Nephron progenitor cell (in vitro differentiated cells): ENCODE measurements at regions not wholly inside any gene's neighbourhood (a gene's known extent, or its start where the extent isn't known, plus 50 kb on each side); places are given as distances from the start of the nearest gene placed in this dataset.

Experiments
- DNase-seq: peaks from one replicate; pipeline ENCODE4 v3.0.0; 2021
- H3K27ac Mint-ChIP-seq: 2 replicates; pipeline ENCODE4 v1.8.0; 2021; ENCODE audit warnings: mild to moderate bottlenecking, moderate library complexity, mixed read lengths
- H3K27me3 Mint-ChIP-seq: 2 replicates; pipeline ENCODE4 v1.8.0; 2021; ENCODE audit warnings: mild to moderate bottlenecking, low read depth, mixed read lengths; ENCODE audit not compliant: poor library complexity
- H3K36me3 Mint-ChIP-seq: 2 replicates; pipeline ENCODE4 v1.8.0; 2021; ENCODE audit warnings: low read depth, mixed read lengths
- H3K4me1 Mint-ChIP-seq: 2 replicates; pipeline ENCODE4 v1.8.0; 2021; ENCODE audit warnings: mixed read lengths
- H3K4me3 Mint-ChIP-seq: 2 replicates; pipeline ENCODE4 v1.8.0; 2021; ENCODE audit warnings: mild to moderate bottlenecking, moderate library complexity, mixed read lengths
- H3K9me3 Mint-ChIP-seq: 2 replicates; pipeline ENCODE4 v1.8.0; 2021; ENCODE audit warnings: mild to moderate bottlenecking, moderate library complexity, mixed read lengths
- CTCF ChIP-seq: fragments of 200-600 bp; sonication (generic); IDR thresholded peaks from 2 replicates; pipeline ENCODE4 v1.5.0; 2021; ENCODE audit warnings: antibody characterized with exemption

GRCh38 chr5:15263942-15264341 lies 236.0 kb upstream of the FBXL7 start:
- peaks cover 4% of the 10 kb centered on the region for H3K4me1 Mint-ChIP-seq
- TF ChIP-seq CTCF = no peak

GRCh38 chr5:15263406-15263805 lies 236.6 kb upstream of the FBXL7 start:
- H3K4me3 Mint-ChIP-seq = no peak overlapping the region
- no peaks in the 10 kb centered on the region for H3K36me3 Mint-ChIP-seq
- no peak overlapping the region for H3K27ac Mint-ChIP-seq
- peaks cover 4% of the 10 kb centered on the region for H3K4me1 Mint-ChIP-seq
- no peak for DNase-seq
- TF ChIP-seq CTCF = no peak
- no peaks in the 10 kb centered on the region for H3K9me3 Mint-ChIP-seq
- no peaks in the 10 kb centered on the region for H3K27me3 Mint-ChIP-seq

More at GRCh38 chr5:15263942-15264341, 236.0 kb upstream of the FBXL7 start:
- no peak for DNase-seq
- Mint-ChIP-seq H3K27me3 (no peaks in the 10 kb centered on the region), H3K27ac (no peak overlapping the region), H3K4me3 (no peak overlapping the region), H3K9me3 (no peaks in the 10 kb centered on the region), H3K36me3 (no peaks in the 10 kb centered on the region)

- DNase-seq = no peak
- Mint-ChIP-seq H3K36me3 (no peaks in the 10 kb centered on the region), H3K9me3 (no peaks in the 10 kb centered on the region), H3K4me1 (peaks cover 4% of the 10 kb centered on the region), H3K27me3 (no peaks in the 10 kb centered on the region), H3K4me3 (no peak overlapping the region), H3K27ac (no peak overlapping the region)
- no peak for TF ChIP-seq CTCF
Observed at GRCh38 chr5:15261269-15261995, 238.5 kb upstream of the FBXL7 start.

- Mint-ChIP-seq H3K4me1 (peaks cover 4% of the 10 kb centered on the region), H3K4me3 (no peak overlapping the region), H3K27me3 (no peaks in the 10 kb centered on the region), H3K9me3 (no peaks in the 10 kb centered on the region), H3K27ac (peak overlapping the region; percentile 52), H3K36me3 (no peaks in the 10 kb centered on the region)
- TF ChIP-seq CTCF = no peak
- no peak for DNase-seq
Observed at GRCh38 chr5:15260356-15261268, 239.4 kb upstream of the FBXL7 start.

GRCh38 chr5:15256485-15256884 lies 243.5 kb upstream of the FBXL7 start:
- peaks cover 4% of the 10 kb centered on the region for H3K4me1 Mint-ChIP-seq

More at GRCh38 chr5:15256485-15256884, 243.5 kb upstream of the FBXL7 start:
- DNase-seq = no peak
- H3K27ac Mint-ChIP-seq = no peak overlapping the region
- no peaks in the 10 kb centered on the region for H3K27me3 Mint-ChIP-seq
- TF ChIP-seq CTCF = no peak
- H3K9me3 Mint-ChIP-seq = no peaks in the 10 kb centered on the region
- no peaks in the 10 kb centered on the region for H3K36me3 Mint-ChIP-seq
- H3K4me3 Mint-ChIP-seq = no peak overlapping the region
